Neural cell (in vitro differentiated cells): ENCODE measurements at regions not wholly inside any gene's neighbourhood (a gene's known extent, or its start where the extent isn't known, plus 50 kb on each side); places are given as distances from the start of the nearest gene placed in this dataset.

Source experiments
- H2AFZ ChIP-seq: fragments of 200-600, 300-800 bp; sonication (generic), shearing (Covaris generic); 2 replicates; pipeline ENCODE4 v1.6.0; 2014; ENCODE audit warnings: low read depth, mild to moderate bottlenecking, antibody characterized with exemption, low read length, moderate library complexity
- H3F3A ChIP-seq: fragments of 200-600 bp; shearing (Covaris generic); 2 replicates; pipeline ENCODE4 v1.6.1; 2016; ENCODE audit warnings: mild to moderate bottlenecking, moderate library complexity, mixed read lengths, antibody characterized with exemption, low read length; ENCODE audit not compliant: insufficient read depth, poor library complexity, severe bottlenecking
- H3K27ac ChIP-seq: fragments of 200-600, 300-800 bp; sonication (generic), shearing (Covaris generic); 2 replicates; pipeline ENCODE4 v1.5.1; 2014; ENCODE audit warnings: mild to moderate bottlenecking, low read length, moderate library complexity
- H3K27me3 ChIP-seq: fragments of 300-800, 200-600 bp; sonication (generic), shearing (Covaris generic); 2 replicates; pipeline ENCODE4 v1.6.0; 2014; ENCODE audit warnings: mild to moderate bottlenecking, low read depth, low read length, moderate library complexity; ENCODE audit not compliant: insufficient read depth
- H3K36me3 ChIP-seq: fragments of 300-800, 200-600 bp; sonication (generic), shearing (Covaris generic); 2 replicates; pipeline ENCODE4 v1.5.1; 2014; ENCODE audit warnings: mild to moderate bottlenecking, antibody characterized with exemption, low read length, moderate library complexity; ENCODE audit not compliant: insufficient read depth
- H3K4me2 ChIP-seq: fragments of 300-800, 200-600 bp; sonication (generic), shearing (Covaris generic); 2 replicates; pipeline ENCODE4 v1.6.0; 2014; ENCODE audit warnings: mild to moderate bottlenecking, low read length
- H3K4me3 ChIP-seq: fragments of 300-800, 200-600 bp; sonication (generic), shearing (Covaris generic); 2 replicates; pipeline ENCODE4 v1.5.1; 2014; ENCODE audit warnings: mild to moderate bottlenecking, low read length, moderate library complexity
- H3K79me2 ChIP-seq: fragments of 200-600 bp; shearing (Covaris generic); replicated peaks from 2 replicates; pipeline ENCODE4 v1.6.0; 2014; ENCODE audit warnings: mild to moderate bottlenecking, low read length, moderate library complexity; ENCODE audit not compliant: insufficient read depth
- H3K9ac ChIP-seq: fragments of 300-800, 200-600 bp; sonication (generic), shearing (Covaris generic); 2 replicates; pipeline ENCODE4 v1.6.1; 2016; ENCODE audit warnings: mild to moderate bottlenecking, low read length, mixed read lengths
- H3K9me2 ChIP-seq: fragments of 200-600 bp; shearing (Covaris generic); 2 replicates; pipeline ENCODE4 v1.6.1; 2016; ENCODE audit warnings: mild to moderate bottlenecking, low read length, mixed read lengths; ENCODE audit not compliant: insufficient read depth
- H3K9me3 ChIP-seq: fragments of 200-600, 300-800 bp; sonication (generic), shearing (Covaris generic); 2 replicates; pipeline ENCODE4 v1.6.1; 2016; ENCODE audit warnings: mild to moderate bottlenecking, mixed run types, low read length, moderate library complexity, mixed read lengths
- H4K20me1 ChIP-seq: fragments of 200-600 bp; shearing (Covaris generic); 2 replicates; pipeline ENCODE4 v1.6.1; 2016; ENCODE audit warnings: mild to moderate bottlenecking, mixed run types; ENCODE audit not compliant: insufficient read depth
- CTCF ChIP-seq: fragments of 450-650 bp; IDR thresholded peaks from 2 replicates; pipeline ENCODE4 v1.5.1; 2014; ENCODE audit warnings: antibody characterized with exemption, mild to moderate bottlenecking, moderate library complexity; ENCODE audit not compliant: poor library complexity, severe bottlenecking
- EP300 ChIP-seq: fragments of 450-650 bp; conservative IDR thresholded peaks from 2 replicates; pipeline ENCODE4 v1.6.1; 2014; ENCODE audit warnings: antibody characterized with exemption, mild to moderate bottlenecking, moderate library complexity; ENCODE audit not compliant: poor library complexity, severe bottlenecking
- EZH2 ChIP-seq: fragments of 200-600, 300-800 bp; shearing (Covaris generic), sonication (generic); IDR thresholded peaks from 2 replicates; pipeline ENCODE4 v1.6.1; 2014; ENCODE audit warnings: antibody characterized with exemption, low read length, borderline replicate concordance, mild to moderate bottlenecking; ENCODE audit not compliant: insufficient read depth, poor library complexity, severe bottlenecking
- MXI1 ChIP-seq: fragments of 450-650 bp; conservative IDR thresholded peaks from 2 replicates; pipeline ENCODE4 v1.6.1; 2014; ENCODE audit warnings: antibody characterized with exemption, mild to moderate bottlenecking; ENCODE audit not compliant: poor library complexity, severe bottlenecking
- POLR2AphosphoS5 ChIP-seq: IDR thresholded peaks from 2 replicates; pipeline ENCODE4 v1.6.1; 2012
- RAD21 ChIP-seq: fragments of 450-650 bp; conservative IDR thresholded peaks from 2 replicates; pipeline ENCODE4 v1.6.1; 2014; ENCODE audit warnings: antibody characterized with exemption, mild to moderate bottlenecking, moderate library complexity
- SMC3 ChIP-seq: fragments of 450-650 bp; conservative IDR thresholded peaks from 2 replicates; pipeline ENCODE4 v1.6.1; 2014; ENCODE audit warnings: antibody characterized with exemption, mild to moderate bottlenecking, moderate library complexity; ENCODE audit not compliant: poor library complexity
- TAF1 ChIP-seq: IDR thresholded peaks from 2 replicates; pipeline ENCODE4 v1.6.1; 2012; ENCODE audit warnings: low read depth
- TF ChIP-seq, protein P1 (sequence below): IDR thresholded peaks from 2 replicates; pipeline ENCODE4 v1.6.1; 2012; ENCODE audit warnings: borderline replicate concordance

DNA sequence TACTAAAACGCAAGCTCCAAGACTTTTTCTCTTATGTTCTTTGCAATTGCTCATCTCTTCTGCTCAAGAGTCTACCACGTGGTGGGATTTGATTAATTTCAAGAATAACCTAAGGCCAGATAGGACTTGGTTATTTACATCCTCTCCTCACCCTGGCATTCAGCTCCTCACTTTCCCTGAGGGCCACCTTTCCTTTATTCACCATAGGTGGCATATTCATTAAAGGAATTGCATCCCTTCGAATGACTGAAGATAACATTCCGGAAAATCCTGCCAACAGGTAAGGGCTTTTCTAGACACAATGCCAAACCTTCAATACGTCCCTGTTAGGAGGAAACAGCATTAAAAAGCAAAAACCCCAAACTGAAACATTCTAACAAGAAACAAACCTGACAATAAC is 220.0 kb upstream of the KBTBD8 start:
- Histone ChIP-seq H3K4me3 (no peak overlapping the region), H2AFZ (no peak overlapping the region)

GRCh38 chr3:66778777-66779176 is 219.3 kb upstream of the KBTBD8 start:
- no peaks in the 10 kb centered on the region for H3K27me3 ChIP-seq
- no peak overlapping the region for H2AFZ ChIP-seq
- no peak overlapping the region for H3K27ac ChIP-seq
- no peak overlapping the region for H3K4me2 ChIP-seq
- H3K9ac ChIP-seq: no peak overlapping the region
- H3K9me2 ChIP-seq: no peaks in the 10 kb centered on the region
- H3K9me3 ChIP-seq: no peaks in the 10 kb centered on the region
- no peaks in the 10 kb centered on the region for H3F3A ChIP-seq
- no peaks in the 10 kb centered on the region for H4K20me1 ChIP-seq
- no peaks in the 10 kb centered on the region for H3K79me2 ChIP-seq
- H3K36me3 ChIP-seq: no peaks in the 10 kb centered on the region
- no peak for TF ChIP-seq SMC3
- TF ChIP-seq RAD21: no peak
- TF ChIP-seq CTCF: no peak
- TF ChIP-seq EZH2: no peak
- TF ChIP-seq POLR2AphosphoS5: no peak
- TF ChIP-seq EP300: no peak
- no peak for TF ChIP-seq TAF1
- TF ChIP-seq MXI1: no peak
- TF ChIP-seq, protein P1, sequence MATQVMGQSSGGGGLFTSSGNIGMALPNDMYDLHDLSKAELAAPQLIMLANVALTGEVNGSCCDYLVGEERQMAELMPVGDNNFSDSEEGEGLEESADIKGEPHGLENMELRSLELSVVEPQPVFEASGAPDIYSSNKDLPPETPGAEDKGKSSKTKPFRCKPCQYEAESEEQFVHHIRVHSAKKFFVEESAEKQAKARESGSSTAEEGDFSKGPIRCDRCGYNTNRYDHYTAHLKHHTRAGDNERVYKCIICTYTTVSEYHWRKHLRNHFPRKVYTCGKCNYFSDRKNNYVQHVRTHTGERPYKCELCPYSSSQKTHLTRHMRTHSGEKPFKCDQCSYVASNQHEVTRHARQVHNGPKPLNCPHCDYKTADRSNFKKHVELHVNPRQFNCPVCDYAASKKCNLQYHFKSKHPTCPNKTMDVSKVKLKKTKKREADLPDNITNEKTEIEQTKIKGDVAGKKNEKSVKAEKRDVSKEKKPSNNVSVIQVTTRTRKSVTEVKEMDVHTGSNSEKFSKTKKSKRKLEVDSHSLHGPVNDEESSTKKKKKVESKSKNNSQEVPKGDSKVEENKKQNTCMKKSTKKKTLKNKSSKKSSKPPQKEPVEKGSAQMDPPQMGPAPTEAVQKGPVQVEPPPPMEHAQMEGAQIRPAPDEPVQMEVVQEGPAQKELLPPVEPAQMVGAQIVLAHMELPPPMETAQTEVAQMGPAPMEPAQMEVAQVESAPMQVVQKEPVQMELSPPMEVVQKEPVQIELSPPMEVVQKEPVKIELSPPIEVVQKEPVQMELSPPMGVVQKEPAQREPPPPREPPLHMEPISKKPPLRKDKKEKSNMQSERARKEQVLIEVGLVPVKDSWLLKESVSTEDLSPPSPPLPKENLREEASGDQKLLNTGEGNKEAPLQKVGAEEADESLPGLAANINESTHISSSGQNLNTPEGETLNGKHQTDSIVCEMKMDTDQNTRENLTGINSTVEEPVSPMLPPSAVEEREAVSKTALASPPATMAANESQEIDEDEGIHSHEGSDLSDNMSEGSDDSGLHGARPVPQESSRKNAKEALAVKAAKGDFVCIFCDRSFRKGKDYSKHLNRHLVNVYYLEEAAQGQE: no peak
- no peak overlapping the region for H3K4me3 ChIP-seq

More for the DNA sequence above, 220.0 kb upstream of the KBTBD8 start:
- no peaks in the 10 kb centered on the region for H4K20me1 ChIP-seq
- H3K27me3 ChIP-seq: no peaks in the 10 kb centered on the region
- H3F3A ChIP-seq: no peaks in the 10 kb centered on the region
- no peak overlapping the region for H3K9ac ChIP-seq
- TF ChIP-seq POLR2AphosphoS5: no peak
- TF ChIP-seq, protein P1: no peak
- TF ChIP-seq EP300: no peak
- no peak for TF ChIP-seq SMC3
- no peak for TF ChIP-seq CTCF
- TF ChIP-seq RAD21: no peak
- no peak for TF ChIP-seq EZH2
- no peak for TF ChIP-seq TAF1
- TF ChIP-seq MXI1: no peak
- no peak overlapping the region for H3K4me2 ChIP-seq
- no peaks in the 10 kb centered on the region for H3K79me2 ChIP-seq
- no peaks in the 10 kb centered on the region for H3K9me3 ChIP-seq
- no peaks in the 10 kb centered on the region for H3K9me2 ChIP-seq
- H3K36me3 ChIP-seq: no peaks in the 10 kb centered on the region
- no peak overlapping the region for H3K27ac ChIP-seq
